OCI-LY1 (cell line): ENCODE measurements at regions not wholly inside any gene's neighbourhood (a gene's known extent, or its start where the extent isn't known, plus 50 kb on each side); places are given as distances from the start of the nearest gene placed in this dataset.

ENCODE experiments used
- H2AFZ ChIP-seq: fragments of 200-600 bp; sonication (generic), shearing (Covaris generic); 2 replicates; pipeline ENCODE4 v1.6.0; 2014; ENCODE audit warnings: antibody characterized with exemption, mild to moderate bottlenecking, low read length
- H3F3A ChIP-seq: fragments of 200-600 bp; sonication (generic), shearing (Covaris generic); 2 replicates; pipeline ENCODE4 v1.6.0; 2014; ENCODE audit warnings: mild to moderate bottlenecking, antibody characterized with exemption, low read length, moderate library complexity; ENCODE audit not compliant: insufficient read depth
- H3K27ac ChIP-seq: fragments of 200-600 bp; sonication (generic); 2 replicates; pipeline ENCODE4 v1.5.1; 2014; ENCODE audit warnings: low read length, mixed run types, mild to moderate bottlenecking, low read depth; ENCODE audit not compliant: poor library complexity, severe bottlenecking
- H3K27me3 ChIP-seq: fragments of 200-600 bp; sonication (generic); 2 replicates; pipeline ENCODE4 v1.6.0; 2014; ENCODE audit warnings: antibody characterized with exemption, mild to moderate bottlenecking, low read length, moderate library complexity; ENCODE audit not compliant: insufficient read depth
- H3K36me3 ChIP-seq: fragments of 200-600 bp; sonication (generic); 2 replicates; pipeline ENCODE4 v1.6.1; 2014; ENCODE audit warnings: mild to moderate bottlenecking, antibody characterized with exemption, low read length, moderate library complexity, mixed read lengths; ENCODE audit not compliant: insufficient read depth
- H3K4me1 ChIP-seq: fragments of 200-600 bp; sonication (generic); 2 replicates; pipeline ENCODE4 v1.5.1; 2014; ENCODE audit warnings: mild to moderate bottlenecking, low read length, moderate library complexity; ENCODE audit not compliant: insufficient read depth, severe bottlenecking
- H3K4me2 ChIP-seq: fragments of 200-600 bp; sonication (generic), shearing (Covaris generic); 2 replicates; pipeline ENCODE4 v1.6.1; 2014; ENCODE audit warnings: low read length
- H3K4me3 ChIP-seq: fragments of 200-600 bp; sonication (generic); 2 replicates; pipeline ENCODE4 v1.5.1; 2014; ENCODE audit warnings: low read length, low read depth, mild to moderate bottlenecking, mixed read lengths; ENCODE audit not compliant: poor library complexity, severe bottlenecking
- H3K79me2 ChIP-seq: fragments of 200-600 bp; shearing (Covaris generic); 2 replicates; pipeline ENCODE4 v1.6.1; 2016; ENCODE audit warnings: mixed run types, low read length, mixed read lengths; ENCODE audit not compliant: insufficient read depth
- H3K9ac ChIP-seq: fragments of 200-600 bp; sonication (generic), shearing (Covaris generic); 2 replicates; pipeline ENCODE4 v1.6.1; 2014; ENCODE audit warnings: mild to moderate bottlenecking, low read length, mixed read lengths
- H3K9me2 ChIP-seq: fragments of 200-600 bp; sonication (generic), shearing (Covaris generic); 2 replicates; pipeline ENCODE4 v1.6.1; 2014; ENCODE audit warnings: low read depth, mild to moderate bottlenecking, low read length, mixed read lengths
- H3K9me3 ChIP-seq: fragments of 200-600 bp; shearing (Covaris generic); 2 replicates; pipeline ENCODE4 v1.6.1; 2014; ENCODE audit warnings: low read length, mixed read lengths
- H4K20me1 ChIP-seq: fragments of 200-600 bp; sonication (generic), shearing (Covaris generic); 2 replicates; pipeline ENCODE4 v1.6.0; 2016; ENCODE audit warnings: mild to moderate bottlenecking, low read length; ENCODE audit not compliant: insufficient read depth
- CTCF ChIP-seq: fragments of 200-600 bp; sonication (generic), shearing (Covaris generic); IDR thresholded peaks from 2 replicates; pipeline ENCODE4 v1.5.1; 2017; ENCODE audit warnings: mild to moderate bottlenecking, antibody characterized with exemption, low read length, moderate library complexity, mixed read lengths
- EZH2 ChIP-seq: fragments of 200-600 bp; sonication (generic), shearing (Covaris generic); IDR thresholded peaks from 2 replicates; pipeline ENCODE4 v1.8.0; 2017; ENCODE audit warnings: borderline replicate concordance, mixed run types, mild to moderate bottlenecking, antibody characterized with exemption, low read length, moderate library complexity, mixed read lengths

GRCh38 chr2:237258116-237258515, 155.8 kb downstream of the COL6A3 start:
- Histone ChIP-seq H3K9ac (no peak overlapping the region), H3K9me2 (no peaks in the 10 kb centered on the region), H2AFZ (no peak overlapping the region)

GRCh38 chr2:237258615-237259014, 155.3 kb downstream of the COL6A3 start:
- Histone ChIP-seq H3K9me3 (no peaks in the 10 kb centered on the region), H3K79me2 (no peaks in the 10 kb centered on the region), H4K20me1 (no peaks in the 10 kb centered on the region), H2AFZ (no peak overlapping the region), H3K27me3 (no peaks in the 10 kb centered on the region), H3K36me3 (no peaks in the 10 kb centered on the region), H3F3A (no peaks in the 10 kb centered on the region), H3K4me2 (no peak overlapping the region), H3K9ac (no peak overlapping the region), H3K4me1 (no peaks in the 10 kb centered on the region), H3K27ac (no peak overlapping the region), H3K9me2 (no peaks in the 10 kb centered on the region), H3K4me3 (no peak overlapping the region)
- TF ChIP-seq EZH2 (no peak), CTCF (no peak)

More at GRCh38 chr2:237258116-237258515, 155.8 kb downstream of the COL6A3 start:
- Histone ChIP-seq H3K4me1 (no peaks in the 10 kb centered on the region), H3K79me2 (no peaks in the 10 kb centered on the region), H3K27ac (no peak overlapping the region), H3F3A (no peaks in the 10 kb centered on the region), H3K36me3 (no peaks in the 10 kb centered on the region), H3K9me3 (no peaks in the 10 kb centered on the region), H3K27me3 (no peaks in the 10 kb centered on the region), H3K4me2 (no peak overlapping the region), H4K20me1 (no peaks in the 10 kb centered on the region), H3K4me3 (no peak overlapping the region)
- no peak for TF ChIP-seq CTCF
- no peak for TF ChIP-seq EZH2

- Histone ChIP-seq H3K27ac (no peak overlapping the region), H4K20me1 (no peaks in the 10 kb centered on the region), H3K27me3 (no peaks in the 10 kb centered on the region), H3K36me3 (no peaks in the 10 kb centered on the region), H3K9me2 (no peaks in the 10 kb centered on the region), H3K4me2 (no peak overlapping the region), H3K9me3 (no peaks in the 10 kb centered on the region), H2AFZ (no peak overlapping the region), H3F3A (no peaks in the 10 kb centered on the region), H3K4me3 (no peak overlapping the region), H3K4me1 (no peaks in the 10 kb centered on the region), H3K79me2 (no peaks in the 10 kb centered on the region), H3K9ac (no peak overlapping the region)
- no peak for TF ChIP-seq CTCF
- no peak for TF ChIP-seq EZH2
These were observed 154.8 kb downstream of the COL6A3 start for GRCh38 chr2:237259201-237259600.
